HG02973 (cell line): ENCODE measurements at regions not wholly inside any gene's neighbourhood (a gene's known extent, or its start where the extent isn't known, plus 50 kb on each side); places are given as distances from the start of the nearest gene placed in this dataset.

ENCODE experiments used
- ATAC-seq: cut with Tn5 transposase; IDR thresholded peaks from one replicate; pipeline ENCODE4 v1.9.1; 2021; ENCODE audit warnings: moderate library complexity; ENCODE audit not compliant: unreplicated experiment

DNA sequence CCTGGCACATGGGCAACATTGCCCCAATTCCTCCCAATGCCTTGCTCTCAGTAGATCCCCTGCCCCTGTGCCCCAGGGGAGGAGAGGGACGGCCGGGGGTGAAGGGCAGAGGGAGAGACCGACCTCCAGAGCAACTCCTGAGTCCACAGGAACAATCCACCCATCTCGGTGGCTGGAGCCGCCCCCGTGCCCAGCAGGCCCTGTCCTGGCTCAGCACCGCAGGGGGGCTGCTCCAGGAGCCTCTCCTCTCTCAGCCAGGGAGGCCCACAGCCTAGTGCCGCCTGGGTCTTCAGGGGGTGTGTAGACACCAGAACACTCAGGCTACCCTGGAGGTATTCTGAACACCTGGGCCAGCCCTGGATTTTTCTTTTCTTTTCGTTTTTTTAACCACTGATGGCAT, 233.7 kb upstream of the SDK2 start:
- no peak for ATAC-seq

DNA sequence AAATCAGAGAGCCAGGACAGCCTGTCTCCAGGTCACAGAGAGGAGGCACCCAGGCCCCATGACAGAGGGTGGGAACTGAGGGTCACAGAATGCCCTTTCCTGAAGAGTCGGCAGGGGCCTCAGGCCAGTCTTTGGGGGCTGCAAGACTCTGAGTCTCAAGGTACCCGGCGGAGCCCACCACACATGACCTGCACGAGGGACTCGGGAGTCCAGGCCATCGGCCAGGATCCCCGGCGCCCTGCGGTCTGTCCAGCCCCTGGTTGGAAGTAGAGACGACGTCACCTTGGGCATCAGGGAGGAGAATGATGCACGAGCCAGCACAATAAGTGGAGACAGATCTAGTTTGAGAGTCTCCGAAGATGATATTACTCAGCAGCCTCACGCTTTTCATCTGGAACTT, 234.7 kb upstream of the SDK2 start:
- no peak for ATAC-seq

DNA sequence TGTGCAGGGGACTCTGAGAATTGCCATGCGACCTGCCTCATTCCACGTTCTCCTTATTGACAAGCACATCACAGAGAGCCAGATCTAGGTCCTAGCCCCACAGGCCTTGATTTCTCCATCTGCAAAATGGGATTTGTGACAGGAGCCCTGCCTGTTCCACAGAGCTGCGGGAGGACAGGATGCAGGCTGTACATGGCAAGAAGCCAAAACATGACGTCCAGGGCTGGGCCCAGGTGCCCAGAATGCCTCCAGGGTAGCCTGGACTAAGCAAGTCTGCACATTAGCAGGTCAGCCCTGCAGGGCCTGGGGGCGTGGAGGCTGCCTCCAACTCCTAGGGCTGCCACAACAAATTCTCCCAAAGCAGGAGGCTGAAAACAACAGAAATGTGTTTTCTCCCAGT, 235.7 kb upstream of the SDK2 start:
- no peak for ATAC-seq

- no peak for ATAC-seq
Observed at GRCh38 chr17:73882590-73882989, 238.3 kb upstream of the SDK2 start.

GRCh38 chr17:73883175-73883574, 238.9 kb upstream of the SDK2 start:
- no peak for ATAC-seq

DNA sequence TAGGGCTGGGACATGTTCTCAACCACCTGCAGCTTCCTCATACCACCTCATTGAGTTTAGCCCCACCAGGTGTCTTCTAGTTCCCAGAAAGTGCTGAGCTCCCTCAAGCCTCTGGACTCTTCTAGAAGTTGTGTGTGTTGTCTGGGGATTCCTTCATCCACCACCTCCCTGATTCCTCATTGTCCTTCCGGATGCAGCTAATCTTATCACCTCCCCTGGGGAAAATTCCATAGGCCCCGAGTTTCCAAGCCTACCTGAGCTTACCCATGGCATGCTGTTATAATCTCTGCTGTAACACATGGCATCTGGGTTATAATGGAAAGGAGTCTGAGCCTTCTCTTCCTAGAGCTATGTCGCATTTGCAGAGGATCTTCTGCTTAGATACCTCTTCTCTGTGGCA, 243.5 kb upstream of the SDK2 start:
- ATAC-seq: no peak

DNA sequence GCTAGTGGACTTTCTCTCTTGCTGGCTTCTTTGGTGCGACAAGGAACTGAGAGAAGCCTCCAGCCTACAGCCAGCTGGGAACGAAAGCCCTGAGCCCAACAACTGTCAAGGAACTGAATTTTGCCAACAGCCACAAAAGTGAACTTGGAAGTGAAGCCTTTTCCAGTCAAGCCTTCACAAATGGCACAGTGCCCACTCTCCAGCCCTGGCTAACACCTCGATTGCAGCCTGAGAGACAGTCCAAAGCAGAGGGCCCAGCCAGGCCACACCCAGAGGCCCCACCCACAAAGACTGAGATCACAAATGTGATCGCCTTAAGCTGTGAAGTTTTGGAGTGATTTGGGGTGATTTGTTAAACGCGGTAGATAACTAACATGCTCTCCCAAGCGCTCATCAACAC, 244.6 kb upstream of the SDK2 start:
- ATAC-seq: no peak

GRCh38 chr17:73889439-73889838, 245.2 kb upstream of the SDK2 start:
- no peak for ATAC-seq

DNA sequence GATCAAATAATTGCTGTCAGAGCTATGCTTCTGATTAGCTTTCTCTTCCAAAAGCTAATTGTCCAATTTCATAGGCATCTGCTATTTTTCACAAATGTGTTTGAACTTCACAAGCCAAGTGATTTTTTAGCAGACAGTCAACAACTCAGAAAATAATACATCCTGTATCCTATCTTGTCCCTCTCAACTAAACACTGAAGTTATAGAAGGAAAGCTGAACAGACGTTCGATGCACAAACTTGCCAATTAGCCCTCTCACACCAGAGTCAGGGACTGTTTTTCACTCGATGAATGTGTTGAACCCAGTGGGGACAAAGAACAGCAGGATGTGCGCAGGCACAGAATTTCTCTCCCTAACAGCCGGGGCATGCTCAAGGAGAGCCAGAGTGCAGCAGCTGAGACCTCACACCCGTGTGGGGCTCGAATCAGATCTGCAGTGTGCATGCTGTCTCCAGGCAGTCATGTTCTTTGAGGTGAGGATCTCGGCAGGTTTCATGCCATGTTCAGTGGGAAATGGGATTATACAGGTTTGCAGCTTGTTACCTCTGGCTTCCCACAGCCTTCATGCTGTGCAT, 246.7 kb upstream of the SDK2 start:
- no peak for ATAC-seq

GRCh38 chr17:73895157-73895556, 250.9 kb upstream of the SDK2 start:
- no peak for ATAC-seq

- no peak for ATAC-seq
Observed at GRCh38 chr17:73896966-73897365, 252.7 kb upstream of the SDK2 start.

GRCh38 chr17:73899839-73900238, 255.6 kb upstream of the SDK2 start:
- no peak for ATAC-seq

- ATAC-seq: no peak
Observed at GRCh38 chr17:73900516-73900915, 256.3 kb upstream of the SDK2 start.

DNA sequence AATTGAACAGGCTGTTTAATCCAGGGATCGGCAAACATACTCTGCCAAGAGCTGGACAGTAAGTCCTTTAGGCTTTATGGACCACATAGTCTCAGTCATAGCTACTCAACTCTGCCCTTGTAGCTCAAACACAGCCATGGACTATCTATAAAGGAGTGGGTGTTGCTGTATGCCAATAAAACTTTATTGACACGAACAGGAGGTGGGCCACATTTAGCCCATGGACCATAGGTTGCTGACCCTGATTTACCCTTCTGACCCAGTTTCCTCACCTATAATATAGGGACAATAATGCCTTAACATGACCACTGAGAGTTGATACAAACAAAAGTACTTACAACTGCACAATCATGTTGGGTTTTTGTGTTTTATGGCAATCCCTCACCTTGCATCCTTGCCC, 257.0 kb upstream of the SDK2 start:
- no peak for ATAC-seq

- no peak for ATAC-seq
Observed at GRCh38 chr17:73901661-73902415, 257.6 kb upstream of the SDK2 start.

DNA sequence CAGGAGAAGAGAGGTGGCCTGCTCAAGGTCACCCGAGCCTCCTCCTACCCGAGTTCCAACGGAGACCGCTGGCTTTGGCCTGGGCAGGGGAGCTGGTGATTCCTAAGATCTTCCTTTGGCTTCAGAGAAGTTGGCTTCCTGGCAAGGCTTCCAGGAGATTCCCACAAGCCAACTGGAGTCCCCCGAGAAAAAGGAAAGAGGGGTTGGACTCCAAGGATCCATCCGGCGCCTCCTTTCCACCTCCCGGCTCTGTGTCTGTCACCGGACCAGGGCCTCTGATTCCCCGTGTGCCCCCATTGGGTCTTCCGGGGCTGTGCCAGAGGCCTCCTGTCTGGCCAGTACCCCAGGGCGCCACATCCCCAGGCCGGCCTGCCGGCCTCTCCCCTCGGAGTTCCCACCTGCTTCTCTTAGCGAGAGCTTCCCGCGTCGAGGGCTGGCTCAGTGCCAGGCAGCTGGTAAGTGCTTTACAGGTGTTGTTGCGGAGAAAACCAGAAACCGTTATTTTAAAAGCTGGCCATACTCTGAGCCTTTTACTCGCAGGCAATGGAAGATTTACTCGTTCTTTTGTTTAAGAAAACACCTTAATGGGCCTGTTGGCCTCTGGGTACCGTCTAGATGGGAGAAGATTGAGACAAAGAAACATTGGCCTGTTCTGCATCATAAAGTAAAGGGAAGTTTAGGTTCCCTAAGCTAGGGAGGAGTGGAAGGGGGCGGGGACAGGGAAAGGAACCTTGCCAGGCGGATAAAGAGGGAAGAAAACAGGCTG, 258.4 kb upstream of the SDK2 start:
- no peak for ATAC-seq

DNA sequence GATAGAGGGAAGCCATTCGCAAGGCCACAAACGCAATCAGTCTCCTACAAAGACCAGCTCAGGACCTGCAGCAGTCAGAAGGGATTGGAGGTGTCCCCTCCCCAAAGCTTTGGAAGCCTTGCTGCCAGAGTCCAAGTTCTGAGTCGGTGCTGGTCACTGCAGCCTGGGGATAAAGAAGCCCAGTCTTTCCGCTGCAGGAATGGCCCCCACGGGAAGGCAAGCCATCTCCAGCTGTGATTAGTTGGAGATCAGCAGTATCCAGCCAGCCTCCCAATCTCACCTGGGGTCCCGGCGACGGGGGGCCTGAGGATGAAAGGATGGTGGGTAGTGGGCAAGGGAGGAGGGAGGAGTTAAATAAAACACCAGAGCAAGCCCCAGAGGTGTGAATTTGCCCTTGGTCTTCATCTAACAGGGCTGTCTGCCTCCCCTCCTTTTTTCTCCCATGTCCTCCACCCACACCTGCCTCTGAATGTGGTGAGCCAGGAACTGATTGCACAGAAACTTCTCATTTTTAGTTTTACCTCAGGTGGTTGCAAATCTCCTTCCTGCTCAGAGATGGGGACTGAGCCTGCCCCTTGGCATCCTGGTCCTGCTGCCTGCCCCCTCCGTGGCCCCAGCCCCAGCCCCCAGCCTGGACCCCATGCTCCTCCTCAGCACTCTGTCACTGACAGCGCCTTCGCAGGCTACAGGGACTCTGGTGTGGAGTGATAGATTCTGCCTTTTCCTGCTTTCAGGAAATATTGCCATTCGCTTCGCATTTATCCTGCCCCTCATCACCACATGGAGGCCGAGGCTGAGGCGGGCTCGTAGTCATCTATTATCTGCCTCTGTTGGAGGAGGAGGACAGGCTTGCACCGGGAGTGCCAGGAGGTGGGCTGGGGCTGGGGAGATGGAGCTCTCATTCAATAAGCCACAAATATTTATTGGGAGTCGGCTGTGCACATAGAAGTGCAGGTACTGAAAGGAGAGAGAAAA, 262.9 kb upstream of the SDK2 start:
- ATAC-seq: no peak

DNA sequence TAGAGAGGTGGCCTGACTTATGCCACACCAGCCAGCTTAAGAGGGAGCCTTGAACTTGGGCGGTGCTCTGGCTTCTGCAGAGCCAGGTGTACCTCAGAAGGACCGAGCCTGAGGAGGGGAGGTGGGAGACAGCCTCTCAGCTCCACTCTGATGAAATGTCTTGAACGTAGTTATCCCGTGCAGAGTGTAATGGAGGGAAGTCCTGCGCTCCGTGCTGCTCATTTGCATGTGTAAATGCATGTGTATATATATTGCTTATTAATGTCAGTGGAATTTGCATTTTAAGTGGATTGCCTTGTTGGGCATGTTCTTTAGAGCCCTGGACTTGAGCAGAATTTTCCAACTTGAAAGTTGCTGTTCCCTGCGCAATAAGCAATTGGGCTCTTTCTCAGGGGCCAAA, 264.9 kb upstream of the SDK2 start:
- no peak for ATAC-seq

DNA sequence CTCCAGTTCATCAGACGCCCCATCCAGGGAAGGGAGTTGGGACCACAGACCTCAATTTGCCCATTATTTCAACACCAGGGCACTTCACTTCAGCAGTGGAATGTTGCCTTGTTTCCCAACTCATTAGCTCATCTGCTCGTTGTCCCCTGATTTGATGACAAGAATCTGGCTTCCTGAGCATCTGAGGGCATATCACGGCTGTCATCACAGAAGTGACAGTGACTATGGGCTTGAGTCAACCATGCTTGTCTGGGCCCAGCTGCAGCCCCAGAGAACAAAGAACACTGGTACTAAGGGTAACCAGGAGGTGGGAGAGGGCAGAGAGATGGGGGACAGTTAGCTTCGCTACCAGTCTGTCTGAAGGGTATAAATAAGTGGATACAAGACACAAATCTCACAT, 266.0 kb upstream of the SDK2 start:
- ATAC-seq: no peak

DNA sequence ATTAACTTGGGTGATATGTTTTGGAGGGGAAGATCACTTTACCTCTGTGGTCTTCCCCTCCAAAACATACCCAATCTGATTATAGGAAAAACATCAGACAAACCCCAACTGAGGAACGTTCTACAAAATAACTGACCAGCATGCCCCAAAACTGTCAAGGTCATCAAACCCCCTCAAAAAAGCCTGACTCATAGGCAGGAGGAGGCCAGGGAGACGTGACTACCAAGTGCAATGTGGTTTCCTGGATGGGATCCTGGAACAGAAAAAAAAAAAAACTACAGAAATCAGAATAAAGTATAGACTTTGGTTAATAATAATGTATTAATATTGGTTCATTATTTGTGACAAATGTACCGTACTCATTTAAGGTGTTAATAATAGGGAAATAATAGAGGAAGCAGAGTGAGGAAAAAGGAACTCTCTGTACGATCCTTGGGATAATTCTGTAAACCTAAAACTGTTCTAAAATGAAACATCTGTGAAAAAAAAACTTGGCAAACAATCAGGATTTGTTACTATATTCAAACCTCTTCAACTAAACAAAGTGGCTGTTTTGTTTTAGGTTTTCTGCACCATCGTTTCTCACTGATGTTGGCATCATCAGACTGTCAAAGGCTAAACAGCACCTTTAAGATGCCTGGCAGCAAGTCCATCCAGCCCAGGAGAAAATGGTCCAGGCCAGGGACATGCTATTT, 266.7 kb upstream of the SDK2 start:
- ATAC-seq: no peak
